HG03457 (cell line): ENCODE measurements at regions not wholly inside any gene's neighbourhood (a gene's known extent, or its start where the extent isn't known, plus 50 kb on each side); places are given as distances from the start of the nearest gene placed in this dataset.

Source experiments
- ATAC-seq: cut with Tn5 transposase; IDR thresholded peaks from one replicate; pipeline ENCODE4 v1.9.1; 2021; ENCODE audit warnings: moderate number of reproducible peaks; ENCODE audit not compliant: unreplicated experiment

DNA sequence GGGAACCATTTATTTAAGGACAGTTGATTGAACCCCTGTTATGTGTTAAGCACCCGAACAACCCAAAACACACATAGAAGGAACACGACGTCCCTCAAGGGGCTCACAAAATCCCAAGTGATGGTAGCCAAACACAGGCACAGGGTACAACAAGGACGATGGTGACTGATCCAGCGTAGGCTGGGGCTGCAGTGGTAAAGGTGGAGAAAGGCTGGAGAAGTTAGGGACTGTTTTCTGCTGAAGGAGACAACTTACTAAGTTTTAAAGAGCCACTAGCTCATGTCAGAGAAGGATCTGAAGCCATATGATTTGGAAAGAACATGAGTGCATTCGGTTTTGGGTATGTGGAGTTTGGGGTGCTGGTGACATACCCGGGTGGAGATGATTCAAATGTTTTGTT is 229.6 kb upstream of the TNRC6C start:
- no peak for ATAC-seq

DNA sequence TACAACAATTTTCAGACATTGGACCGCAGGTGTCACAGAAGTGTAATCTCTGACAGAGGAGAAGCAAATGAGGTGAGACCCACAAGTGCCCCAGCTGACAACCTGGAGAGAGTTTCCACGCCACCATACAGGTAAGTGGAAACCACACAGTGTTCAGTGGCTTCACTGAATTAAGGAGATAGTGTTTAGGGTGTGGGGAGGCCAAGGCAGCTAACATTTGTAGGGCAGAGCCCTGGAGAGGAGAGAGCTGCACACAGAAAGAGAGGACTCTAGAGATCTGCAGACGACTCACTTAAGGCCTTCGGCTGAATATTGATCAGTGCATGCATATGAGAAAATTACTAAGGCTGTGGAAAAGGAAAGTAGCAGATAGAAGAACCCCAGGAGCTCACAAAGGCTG is 228.9 kb upstream of the TNRC6C start:
- no peak for ATAC-seq

DNA sequence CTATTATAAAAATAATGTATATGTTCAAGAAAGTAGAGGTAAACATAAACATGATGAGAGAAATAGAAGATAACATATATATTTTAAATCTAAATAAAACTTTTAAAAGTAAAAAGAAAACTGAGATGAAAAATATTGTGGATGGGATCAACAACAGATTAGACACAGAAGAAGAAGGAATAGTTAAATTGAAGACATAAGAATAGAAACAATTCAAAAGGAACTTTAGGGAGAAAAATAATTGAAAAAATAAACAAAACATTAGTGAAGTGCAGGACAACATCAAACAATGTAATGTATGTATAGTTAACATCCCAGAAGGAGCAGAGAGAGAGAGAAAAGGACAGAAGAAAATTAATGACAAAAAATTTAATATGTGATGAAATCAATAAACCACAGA is 228.1 kb upstream of the TNRC6C start:
- no peak for ATAC-seq

DNA sequence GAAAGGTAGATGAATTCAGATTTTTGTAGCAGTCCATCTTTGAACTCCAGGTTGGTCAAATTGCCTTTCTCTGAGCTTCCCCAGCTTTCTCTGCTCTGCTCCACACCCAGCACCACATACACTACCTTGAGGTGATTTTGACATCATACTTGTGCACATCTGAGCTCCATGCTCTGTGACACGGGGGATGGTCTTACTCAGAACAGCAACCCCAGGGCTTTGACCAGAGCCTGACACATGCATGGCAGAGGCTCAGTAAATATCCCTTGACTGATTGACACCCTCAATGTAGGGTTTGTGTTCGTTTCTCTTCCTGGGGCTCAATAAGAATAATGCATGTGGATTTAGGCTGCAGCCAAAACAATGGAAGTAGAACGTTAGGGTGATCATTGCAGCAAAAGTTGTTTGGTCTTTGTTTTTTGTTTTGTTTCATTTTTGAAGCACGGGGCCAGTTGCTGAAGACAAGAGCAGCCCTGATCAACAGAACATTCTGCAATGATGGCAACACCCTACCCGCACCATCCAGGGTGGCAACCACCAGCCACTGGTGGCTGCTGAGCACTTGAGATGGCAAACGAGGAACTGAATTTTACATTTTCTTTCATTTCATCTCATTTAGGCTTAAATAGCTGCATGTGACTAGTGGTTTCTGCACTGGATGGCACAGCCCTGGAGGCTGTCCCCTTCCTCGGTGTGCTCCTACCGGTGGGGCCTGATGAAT is 224.8 kb upstream of the TNRC6C start:
- ATAC-seq, result no peak

DNA sequence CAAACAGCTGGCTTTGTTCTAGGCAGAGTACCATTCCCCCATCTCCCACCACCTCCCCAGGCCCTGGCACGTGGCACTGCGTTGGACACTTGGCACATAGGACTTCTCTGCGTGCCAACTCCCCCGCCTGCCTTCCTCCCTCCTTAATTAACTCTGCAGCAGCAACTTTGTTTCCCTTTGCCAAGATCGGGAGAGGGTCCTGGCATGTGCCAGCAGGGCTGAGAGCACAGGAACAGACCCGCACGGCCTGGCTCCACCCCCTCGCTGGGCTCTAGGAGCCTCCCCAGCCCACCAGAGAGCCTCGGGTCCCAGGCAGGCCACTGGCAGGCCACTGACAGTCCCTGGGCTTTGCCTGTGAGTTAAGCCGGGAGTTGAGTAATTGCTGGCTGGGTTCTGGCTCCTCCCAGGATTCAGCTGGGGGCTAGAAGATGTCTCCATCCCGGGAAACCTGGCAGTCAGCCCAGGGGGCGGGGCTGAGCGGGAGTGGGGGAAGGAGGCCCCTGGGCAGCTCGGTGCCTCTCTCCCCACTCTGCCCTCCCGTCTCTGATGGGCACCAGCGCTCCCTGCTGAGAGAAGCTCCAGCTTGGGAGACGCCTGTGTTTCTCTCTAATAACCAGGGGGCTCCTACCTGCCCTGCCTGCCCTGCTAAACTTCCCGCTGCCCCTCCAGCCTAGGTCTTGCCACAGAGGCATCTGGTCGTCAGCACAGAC is 224.0 kb upstream of the TNRC6C start:
- ATAC-seq, result no peak

DNA sequence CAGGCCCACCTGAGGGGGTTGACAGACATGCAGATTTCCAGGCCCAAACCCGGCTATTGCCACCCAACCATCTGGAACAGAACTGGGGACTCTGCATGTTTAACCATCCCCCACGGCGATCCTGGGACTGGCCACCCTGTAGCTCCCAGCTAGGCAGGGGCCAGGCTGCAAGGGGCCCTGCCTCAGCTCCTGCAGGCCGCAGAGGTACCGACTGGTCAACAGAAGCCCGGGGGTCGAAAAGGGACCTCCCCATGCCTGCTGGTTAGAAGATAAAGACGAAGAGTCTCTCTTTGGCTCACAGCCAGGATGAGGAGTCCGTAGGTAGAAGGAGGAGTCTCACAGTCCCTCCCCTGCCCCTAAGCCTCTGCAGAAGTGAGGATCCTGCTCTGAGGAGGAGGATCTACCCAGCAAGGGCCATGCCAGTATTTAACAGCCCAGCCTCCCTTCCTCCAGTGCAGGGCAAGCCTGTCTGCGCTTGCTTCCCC is 223.4 kb upstream of the TNRC6C start:
- no peak for ATAC-seq

DNA sequence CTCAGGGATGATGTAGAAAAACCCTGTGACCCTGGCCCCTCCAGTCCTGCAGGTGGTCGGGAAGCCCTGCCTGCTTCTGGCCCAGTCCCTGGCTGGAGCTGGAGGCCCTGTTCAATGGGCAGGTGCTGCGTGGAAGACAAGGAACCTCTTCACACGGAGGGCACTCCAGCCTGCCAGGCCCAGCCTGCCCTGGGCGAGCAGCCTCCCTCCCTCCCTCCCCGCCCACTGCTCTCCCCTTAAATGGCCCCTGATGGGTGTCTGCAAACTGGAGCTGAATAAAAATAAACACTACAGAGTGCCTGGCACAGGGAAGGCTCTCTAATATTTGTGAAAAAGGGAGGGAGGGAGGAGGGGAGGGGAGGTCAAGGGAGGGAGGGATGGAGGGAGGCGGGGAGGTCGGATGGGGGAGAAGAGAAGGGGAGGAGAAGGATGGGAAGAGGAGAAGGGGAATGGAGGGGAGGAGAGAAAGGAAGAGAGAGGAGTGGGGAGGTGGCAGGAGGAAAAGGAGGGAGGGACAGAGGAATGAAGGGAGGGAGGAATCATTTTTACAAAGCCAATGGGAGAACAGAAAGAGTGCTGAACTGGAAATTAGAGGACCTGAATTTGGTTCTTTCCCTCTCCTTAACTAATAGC is 222.8 kb upstream of the TNRC6C start:
- ATAC-seq, result no peak

DNA sequence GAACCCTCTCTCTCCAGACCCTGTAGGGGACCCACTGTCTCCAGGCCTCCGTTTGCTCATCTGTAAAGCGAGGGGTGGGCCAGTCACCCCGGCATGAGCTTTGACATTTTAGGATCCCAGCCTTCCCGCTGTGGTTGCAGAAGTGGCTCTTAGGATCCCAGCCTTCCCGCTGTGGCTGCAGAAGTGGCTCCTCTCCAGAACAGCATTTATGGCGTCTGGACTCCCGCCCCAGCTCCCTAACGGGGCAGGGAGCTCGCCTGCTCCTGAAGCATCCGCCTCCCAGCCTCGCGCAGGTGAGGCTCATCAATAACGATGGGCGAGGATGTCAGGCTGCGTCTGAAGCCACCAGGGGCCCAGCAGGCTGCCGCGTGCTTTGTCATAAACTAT is 222.3 kb upstream of the TNRC6C start:
- no peak for ATAC-seq

- no peak for ATAC-seq
These were observed 221.8 kb upstream of the TNRC6C start for GRCh38 chr17:77736721-77737120.

DNA sequence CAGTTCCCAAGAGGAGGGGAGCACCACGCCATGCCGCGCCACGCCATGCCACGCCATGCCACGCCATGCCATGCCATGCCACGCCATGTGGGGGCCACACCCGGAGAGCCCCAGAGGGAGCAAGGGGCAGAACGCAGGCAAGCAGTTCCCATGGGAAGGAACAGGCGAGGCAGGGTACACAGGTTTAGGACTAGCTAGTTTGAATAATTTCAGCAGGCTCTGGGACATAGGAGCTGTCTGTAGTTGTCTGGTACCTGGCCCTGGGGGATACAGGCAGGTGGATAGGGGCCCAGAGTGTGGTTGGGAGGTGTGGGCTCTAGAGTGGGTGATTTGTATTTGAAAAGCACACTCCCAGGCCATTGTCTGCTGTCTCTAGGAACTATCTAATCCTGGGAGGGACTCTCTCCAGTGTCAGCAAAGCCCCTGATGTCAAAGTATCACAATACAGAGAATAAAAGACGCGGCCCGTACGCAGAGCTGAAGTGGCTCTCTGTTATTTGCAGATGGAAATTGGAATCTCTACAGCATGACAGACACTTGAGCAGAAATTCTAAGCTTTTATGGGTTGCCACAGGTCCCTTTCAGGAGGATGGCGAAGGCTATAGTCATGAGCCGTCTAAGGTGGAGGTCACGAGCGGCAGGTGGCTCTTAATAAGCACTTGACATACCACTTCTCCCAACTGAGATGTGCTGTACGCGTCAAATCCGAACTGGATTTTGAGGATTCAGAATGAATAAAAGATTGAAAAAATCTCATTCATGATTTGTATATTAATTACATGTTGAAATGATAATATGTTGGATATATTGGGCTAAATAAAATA is 220.8 kb upstream of the TNRC6C start:
- ATAC-seq, result no peak

DNA sequence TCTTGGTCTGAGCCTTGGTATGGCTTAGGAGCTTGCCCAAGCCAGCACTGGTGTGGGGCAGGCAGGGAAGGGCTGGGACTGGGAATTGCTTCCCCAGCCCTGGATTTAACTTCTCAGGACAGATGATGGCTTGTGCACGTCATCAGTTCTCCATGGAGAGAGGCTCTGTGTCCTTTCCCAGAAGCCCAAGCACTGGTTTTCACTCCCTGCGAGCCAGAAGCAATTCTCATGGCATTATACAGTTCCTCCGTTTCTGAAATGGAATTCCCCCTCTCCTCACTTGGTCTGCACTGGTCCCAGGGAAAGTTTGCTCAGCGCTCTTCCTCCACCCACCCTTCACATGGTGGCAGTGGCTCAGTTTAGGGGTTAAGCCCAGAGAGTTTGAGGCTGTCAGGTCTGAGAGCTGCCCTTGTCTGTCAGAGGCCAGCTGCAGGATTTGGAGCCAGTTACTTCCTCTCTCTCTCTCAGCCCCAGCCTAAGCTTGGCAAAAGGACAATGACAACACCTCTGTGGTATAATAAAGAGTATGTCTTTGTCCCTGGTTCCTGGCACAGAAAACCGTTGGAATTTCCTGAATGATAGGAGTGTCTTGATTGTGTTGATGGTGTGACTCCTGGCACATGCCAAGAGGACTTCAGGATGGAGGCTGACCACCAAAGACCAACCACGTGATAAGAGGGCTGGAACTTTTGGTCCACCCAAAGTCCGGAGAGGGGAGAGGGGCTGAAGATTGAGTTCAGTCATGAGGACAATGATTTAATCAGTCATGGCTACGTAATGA is 219.6 kb upstream of the TNRC6C start:
- no peak for ATAC-seq

GRCh38 chr17:77740481-77740880 is 218.0 kb upstream of the TNRC6C start:
- no peak for ATAC-seq

DNA sequence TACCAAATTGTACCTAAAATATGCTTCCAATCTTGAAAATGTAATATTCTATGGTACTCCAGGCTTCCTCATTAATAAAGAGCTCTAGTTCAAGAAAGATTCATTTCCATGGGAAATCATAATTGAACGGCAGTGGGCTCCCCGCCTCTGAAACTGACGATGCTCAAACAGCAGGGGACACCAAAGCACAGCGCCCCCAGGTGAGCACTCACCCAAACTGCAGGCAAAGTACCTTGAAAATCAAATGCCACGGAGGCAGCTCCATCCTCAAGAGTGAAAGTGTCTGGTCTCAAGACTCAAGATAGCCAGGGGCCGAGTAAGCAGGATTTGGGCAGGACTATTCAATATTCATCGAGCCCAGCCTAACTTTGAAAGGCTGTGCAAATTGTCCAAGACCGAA is 217.4 kb upstream of the TNRC6C start:
- no peak for ATAC-seq

DNA sequence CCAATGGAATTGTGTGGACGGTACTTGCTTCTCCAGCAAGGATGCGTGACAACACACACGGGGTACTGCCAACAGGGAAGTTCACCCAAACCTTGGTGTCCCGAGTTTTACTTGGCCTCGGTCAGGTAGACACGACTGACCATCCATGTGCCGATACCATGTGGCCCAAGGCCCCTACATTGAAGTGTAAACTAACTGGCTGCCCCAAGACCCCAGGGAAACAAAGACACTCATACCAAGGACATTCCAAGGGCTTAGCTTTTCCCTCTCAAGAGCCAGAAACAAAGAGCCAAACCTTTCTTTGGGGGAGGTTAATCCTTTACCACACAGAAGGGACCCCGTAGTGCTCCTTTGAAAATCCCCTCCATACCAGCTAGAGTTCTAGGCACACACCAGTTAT is 215.9 kb upstream of the TNRC6C start:
- ATAC-seq, result no peak

DNA sequence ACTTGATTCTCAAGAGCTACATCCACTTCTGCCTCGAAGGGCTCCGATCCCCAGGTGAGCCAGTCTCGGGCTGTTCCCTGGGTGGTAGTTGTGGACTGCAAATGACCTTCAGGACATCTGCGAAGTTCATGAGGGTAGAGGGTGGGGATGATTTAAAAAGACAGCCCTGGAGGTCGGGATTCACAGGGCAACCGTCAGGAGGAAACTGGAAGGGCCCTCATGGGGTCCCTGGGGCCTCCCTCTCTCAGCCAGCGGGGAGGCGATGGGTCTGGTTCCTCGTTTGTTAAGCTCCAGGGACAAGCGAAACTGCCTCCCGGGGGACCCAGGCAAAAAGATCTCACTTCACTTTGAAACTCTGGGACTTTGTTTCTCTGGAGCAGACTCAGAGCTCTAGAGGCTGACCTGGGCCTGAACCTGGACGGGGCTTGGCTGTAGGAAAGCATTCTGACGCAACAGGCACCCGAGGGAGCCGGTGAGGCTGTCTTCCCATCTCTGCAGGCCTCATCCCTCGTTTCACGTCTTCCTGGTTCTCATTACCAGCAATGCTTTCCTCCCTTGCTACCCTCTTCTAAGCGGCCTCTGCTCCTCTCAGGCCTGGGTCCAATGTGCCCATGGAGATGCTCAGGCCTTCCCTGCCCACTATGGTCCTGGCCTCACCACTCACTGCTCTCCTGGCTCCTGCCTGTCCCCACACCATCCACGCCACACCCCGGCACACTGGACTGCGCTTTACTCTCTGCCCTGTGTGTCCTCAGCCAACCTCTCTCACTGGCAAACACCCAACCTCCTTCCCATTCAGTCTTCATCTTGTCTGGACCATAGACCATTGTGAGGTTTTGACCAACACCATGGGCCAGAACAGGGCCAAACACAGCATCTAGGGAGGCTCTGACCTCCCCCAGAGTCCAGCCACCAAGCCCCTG is 214.2 kb upstream of the TNRC6C start:
- ATAC-seq, result no peak

DNA sequence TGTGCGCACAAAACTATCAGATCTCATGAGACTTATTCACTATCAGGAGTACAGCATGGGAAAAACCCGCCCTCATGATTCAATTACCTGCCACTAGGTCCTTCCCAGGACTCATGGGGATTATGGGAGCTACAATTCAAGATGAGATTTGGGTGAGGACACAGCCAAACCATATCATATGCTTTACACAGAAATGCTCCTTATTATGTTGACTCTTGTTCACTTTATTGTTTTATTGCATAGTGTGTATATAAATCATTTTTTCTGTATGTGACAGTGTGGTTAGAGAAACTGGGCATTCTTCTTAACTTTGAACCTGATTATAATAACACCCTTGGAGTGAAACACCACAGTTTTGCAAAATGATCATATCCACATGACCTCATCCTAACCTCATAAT is 212.8 kb upstream of the TNRC6C start:
- ATAC-seq, result no peak

GRCh38 chr17:77746393-77746792 is 212.1 kb upstream of the TNRC6C start:
- ATAC-seq, result no peak

GRCh38 chr17:77746896-77747554 is 211.5 kb upstream of the TNRC6C start:
- ATAC-seq, result no peak

- ATAC-seq, result no peak
These were observed 210.1 kb upstream of the TNRC6C start for GRCh38 chr17:77748436-77748835.
